SK-N-SH (cell line): ENCODE measurements at regions not wholly inside any gene's neighbourhood (a gene's known extent, or its start where the extent isn't known, plus 50 kb on each side); places are given as distances from the start of the nearest gene placed in this dataset.
A peak's percentile ranks its signal among the peaks of the same experiment; 100 is the strongest.
"Not testable (repeated sequence)": the region's sequence is repeated elsewhere in the genome, so short reads cannot be mapped to it uniquely, and the experiment has no call there.

Source experiments
- CTCF ChIA-PET: fragments of 300-600, 350-600 bp; formaldehyde crosslinking; extraction: SDS; loops from one replicate; lab custom pipeline; 2021; lab: Yijun Ruan, JAX
- POLR2A ChIA-PET: fragments of 350-600 bp; sonication (Branson Sonifier 250); formaldehyde crosslinking; extraction: SDS; loops from one replicate; lab custom pipeline; 2020; ENCODE audit warnings: antibody characterized with exemption, inconsistent platforms; lab: Yijun Ruan, JAX
- DNase-seq: peaks from one replicate; pipeline ENCODE4 v3.0.0; 2012
- H2AFZ ChIP-seq: fragments of 200-600 bp; sonication (generic); 2 replicates; pipeline ENCODE4 v1.8.1; 2016; ENCODE audit warnings: antibody characterized with exemption, mild to moderate bottlenecking, low read depth
- H3F3A ChIP-seq: fragments of 200-600 bp; sonication (generic); replicated peaks from 2 replicates; pipeline ENCODE3; 2016; ENCODE audit warnings: antibody characterized with exemption, mild to moderate bottlenecking; ENCODE audit not compliant: insufficient read depth
- H3K27ac ChIP-seq, 2 experiments: fragments of 200-500 bp in 1 of 2; fragments of 200-600 bp in 1 of 2; sonication (Bioruptor generic) in 1 of 2; sonication (generic), shearing (Covaris generic) in 1 of 2; 2 replicates each; pipeline versions ENCODE4 v1.5.1 to v1.6.1; 2014 to 2016; ENCODE audit warnings: low read depth in 2 of 2, inconsistent platforms in 1 of 2, low read length in 1 of 2, mild to moderate bottlenecking in 1 of 2, mixed read lengths in 1 of 2
- H3K27me3 ChIP-seq: fragments of 200-600 bp; sonication (generic), shearing (Covaris generic); 2 replicates; pipeline ENCODE4 v1.6.1; 2016; ENCODE audit warnings: mixed run types; ENCODE audit not compliant: insufficient read depth
- H3K36me3 ChIP-seq, 2 experiments: fragments of 200-500 bp in 1 of 2; fragments of 200-600 bp in 1 of 2; sonication (Bioruptor generic) in 1 of 2; sonication (generic) in 1 of 2; replicated peaks in 1 of 2; 2 replicates each; pipeline versions ENCODE3 to v1.5.1; 2014 to 2016; ENCODE audit warnings: low read length in 1 of 2, mild to moderate bottlenecking in 1 of 2; ENCODE audit not compliant: insufficient read depth in 2 of 2, control insufficient read depth in 1 of 2
- H3K4me1 ChIP-seq, 2 experiments: fragments of 200-500 bp in 1 of 2; fragments of 200-600 bp in 1 of 2; sonication (Bioruptor generic) in 1 of 2; sonication (generic), shearing (Covaris generic) in 1 of 2; 2 replicates each; pipeline versions ENCODE4 v1.5.1 to v1.6.1; 2014 to 2016; ENCODE audit warnings: low read depth in 1 of 2, low read length in 1 of 2, mixed run types in 1 of 2; ENCODE audit not compliant: insufficient read depth in 2 of 2, control insufficient read depth in 1 of 2
- H3K4me2 ChIP-seq: fragments of 200-600 bp; sonication (generic), shearing (Covaris generic); 2 replicates; pipeline ENCODE4 v1.6.1; 2017; ENCODE audit warnings: mixed run types
- H3K4me3 ChIP-seq, 2 experiments: fragments of 200-500 bp in 1 of 2; fragments of 200-600 bp in 1 of 2; sonication (Bioruptor generic) in 1 of 2; sonication (generic), shearing (Covaris generic) in 1 of 2; 2 replicates each; pipeline versions ENCODE4 v1.5.1 to v1.8.1; 2014 to 2016; ENCODE audit warnings: low read depth in 2 of 2, inconsistent platforms in 1 of 2, low read length in 1 of 2, mild to moderate bottlenecking in 1 of 2, mixed read lengths in 1 of 2, moderate library complexity in 1 of 2
- H3K79me2 ChIP-seq: fragments of 200-600 bp; sonication (generic); 2 replicates; pipeline ENCODE4 v1.8.1; 2017; ENCODE audit warnings: mild to moderate bottlenecking; ENCODE audit not compliant: insufficient read depth
- H3K9ac ChIP-seq: fragments of 200-600 bp; sonication (generic); 2 replicates; pipeline ENCODE4 v1.6.1; 2017; ENCODE audit warnings: mixed run types
- H3K9me2 ChIP-seq: fragments of 200-600 bp; sonication (generic); 2 replicates; pipeline ENCODE4 v1.6.1; 2017; ENCODE audit warnings: mixed run types
- H3K9me3 ChIP-seq: fragments of 200-600 bp; sonication (generic); 2 replicates; pipeline ENCODE4 v1.6.1; 2017; ENCODE audit warnings: mixed run types, mild to moderate bottlenecking, moderate library complexity
- H4K20me1 ChIP-seq: fragments of 200-600 bp; sonication (generic); 2 replicates; pipeline ENCODE4 v1.6.1; 2017; ENCODE audit warnings: mild to moderate bottlenecking, mixed run types; ENCODE audit not compliant: insufficient read depth
- CHD2 ChIP-seq: fragments of 150-350 bp; IDR thresholded peaks from 2 replicates; pipeline ENCODE4 v1.6.1; 2018; ENCODE audit warnings: low read length; ENCODE audit not compliant: partially characterized antibody
- ELF1 ChIP-seq: IDR thresholded peaks from 2 replicates; pipeline ENCODE4 v1.4.0; 2012
- GATA2 ChIP-seq: sonication (generic); formaldehyde crosslinking; IDR thresholded peaks from 2 replicates; pipeline ENCODE4 v1.5.0; 2020; ENCODE audit warnings: mild to moderate bottlenecking, missing genetic modification reagents
- JUND ChIP-seq: IDR thresholded peaks from 2 replicates; pipeline ENCODE4 v1.4.0; 2012
- MAX ChIP-seq: IDR thresholded peaks from 2 replicates; pipeline ENCODE4 v1.4.0; 2012; ENCODE audit warnings: low read depth
- MXI1 ChIP-seq: IDR thresholded peaks from 2 replicates; pipeline ENCODE4 v1.6.1; 2012; ENCODE audit warnings: mild to moderate bottlenecking, low read depth, low read length, improper control_type of control experiment
- NRF1 ChIP-seq: IDR thresholded peaks from 2 replicates; pipeline ENCODE4 v1.6.1; 2012; ENCODE audit warnings: low read depth, mild to moderate bottlenecking, low read length
- RFX5 ChIP-seq: IDR thresholded peaks from 2 replicates; pipeline ENCODE4 v1.6.1; 2012; ENCODE audit warnings: mild to moderate bottlenecking, improper control_type of control experiment, low read length
- TAF1 ChIP-seq: IDR thresholded peaks from 2 replicates; pipeline ENCODE4 v1.6.1; 2012; ENCODE audit warnings: low read depth, mild to moderate bottlenecking, low read length, moderate library complexity, borderline replicate concordance
- TEAD4 ChIP-seq: IDR thresholded peaks from 2 replicates; pipeline ENCODE4 v1.4.0; 2012; ENCODE audit warnings: mild to moderate bottlenecking, borderline replicate concordance; ENCODE audit not compliant: insufficient read depth
- YY1 ChIP-seq: IDR thresholded peaks from 2 replicates; pipeline ENCODE4 v1.4.0; 2012; ENCODE audit warnings: low read depth, mild to moderate bottlenecking
- WGBS: methylation state at CpG from one replicate; pipeline ENCODE4 v1.1.6; 2017; ENCODE audit warnings: low lambda C conversion rate; 5-methylcytosine and 5-hydroxymethylcytosine counted together
- TF ChIP-seq, protein P1 (sequence below): fragments of 200-600 bp; sonication (generic); IDR thresholded peaks from 2 replicates; pipeline ENCODE4 v1.6.1; 2017; ENCODE audit warnings: antibody characterized with exemption, mild to moderate bottlenecking, moderate library complexity

- H3K9ac ChIP-seq, H3K4me3 ChIP-seq, H3K27ac ChIP-seq, H3K36me3 ChIP-seq, H3F3A ChIP-seq, POLR2A ChIA-PET, H2AFZ ChIP-seq, H3K79me2 ChIP-seq, H3K4me2 ChIP-seq, H3K9me2 ChIP-seq, DNase-seq, H3K9me3 ChIP-seq, CTCF ChIA-PET, H4K20me1 ChIP-seq, H3K27me3 ChIP-seq: not testable (repeated sequence)
- peaks cover 0 to 38% of the 10 kb centered on the region in 2 experiments; a peak in 1 of 4 replicates for H3K4me1 ChIP-seq
- WGBS, result 76% methylated on average over 12 of the region's 21 CpGs
Measured at GRCh38 chr16:29194185-29194844, 209.5 kb downstream of the LAT start.

- H4K20me1 ChIP-seq, CTCF ChIA-PET, H3K4me3 ChIP-seq, POLR2A ChIA-PET, H3K9ac ChIP-seq, H3K27me3 ChIP-seq, H3K4me2 ChIP-seq, DNase-seq, H3K9me2 ChIP-seq, H3K27ac ChIP-seq, H3K36me3 ChIP-seq, H3K9me3 ChIP-seq, H3F3A ChIP-seq, H2AFZ ChIP-seq, H3K79me2 ChIP-seq: not testable (repeated sequence)
- 84% methylated on average over 10 of the region's 13 CpGs for WGBS
- peaks cover 0 to 38% of the 10 kb centered on the region in 2 experiments; a peak in 1 of 4 replicates for H3K4me1 ChIP-seq
Measured at GRCh38 chr16:29193634-29194033, 208.8 kb downstream of the LAT start.

GRCh38 chr16:29193248-29193574 lies 208.4 kb downstream of the LAT start:
- H3F3A ChIP-seq, H3K4me2 ChIP-seq, H3K9ac ChIP-seq, H3K4me3 ChIP-seq, H3K36me3 ChIP-seq, DNase-seq, H3K27ac ChIP-seq, H3K79me2 ChIP-seq, H4K20me1 ChIP-seq, H3K27me3 ChIP-seq, H2AFZ ChIP-seq, H3K9me2 ChIP-seq, POLR2A ChIA-PET, CTCF ChIA-PET, H3K9me3 ChIP-seq: not testable (repeated sequence)
- H3K4me1 ChIP-seq, result peaks cover 0 to 38% of the 10 kb centered on the region in 2 experiments; a peak in 1 of 4 replicates
- WGBS, result 87% methylated on average over 14 of the region's 14 CpGs

- no peaks in the 10 kb centered on the region for H3K36me3 ChIP-seq
- DNase-seq, result no peak
- no peaks in the 10 kb centered on the region for H3K27me3 ChIP-seq
- H3F3A ChIP-seq, result no peaks in the 10 kb centered on the region
- no peaks in the 10 kb centered on the region for H3K79me2 ChIP-seq
- peak overlapping the region in 1 of 2 experiments; percentile 34; a peak in 1 of 4 replicates for H3K27ac ChIP-seq
- 84% methylated on average over 7 of the region's 17 CpGs for WGBS
- H2AFZ ChIP-seq, result no peak overlapping the region
- H3K4me1 ChIP-seq, result peaks cover 0 to 38% of the 10 kb centered on the region in 2 experiments; a peak in 1 of 4 replicates
- no peak overlapping the region for H3K4me2 ChIP-seq
- no peaks in the 10 kb centered on the region for H3K9me2 ChIP-seq
- no peak overlapping the region for H3K4me3 ChIP-seq
- H3K9me3 ChIP-seq, result no peaks in the 10 kb centered on the region
- no peaks in the 10 kb centered on the region for H4K20me1 ChIP-seq
- CTCF ChIA-PET, result no interaction called here
- POLR2A ChIA-PET, result no interaction called here
- H3K9ac ChIP-seq, result no peak overlapping the region
- TF ChIP-seq MXI1 (no peak), CHD2 (no peak), TEAD4 (no peak), YY1 (no peak), ELF1 (no peak), TAF1 (no peak), MAX (no peak), NRF1 (no peak), RFX5 (no peak), JUND (no peak), GATA2 (CRISPR knock-in tag) (no peak)
- TF ChIP-seq, protein P1, sequence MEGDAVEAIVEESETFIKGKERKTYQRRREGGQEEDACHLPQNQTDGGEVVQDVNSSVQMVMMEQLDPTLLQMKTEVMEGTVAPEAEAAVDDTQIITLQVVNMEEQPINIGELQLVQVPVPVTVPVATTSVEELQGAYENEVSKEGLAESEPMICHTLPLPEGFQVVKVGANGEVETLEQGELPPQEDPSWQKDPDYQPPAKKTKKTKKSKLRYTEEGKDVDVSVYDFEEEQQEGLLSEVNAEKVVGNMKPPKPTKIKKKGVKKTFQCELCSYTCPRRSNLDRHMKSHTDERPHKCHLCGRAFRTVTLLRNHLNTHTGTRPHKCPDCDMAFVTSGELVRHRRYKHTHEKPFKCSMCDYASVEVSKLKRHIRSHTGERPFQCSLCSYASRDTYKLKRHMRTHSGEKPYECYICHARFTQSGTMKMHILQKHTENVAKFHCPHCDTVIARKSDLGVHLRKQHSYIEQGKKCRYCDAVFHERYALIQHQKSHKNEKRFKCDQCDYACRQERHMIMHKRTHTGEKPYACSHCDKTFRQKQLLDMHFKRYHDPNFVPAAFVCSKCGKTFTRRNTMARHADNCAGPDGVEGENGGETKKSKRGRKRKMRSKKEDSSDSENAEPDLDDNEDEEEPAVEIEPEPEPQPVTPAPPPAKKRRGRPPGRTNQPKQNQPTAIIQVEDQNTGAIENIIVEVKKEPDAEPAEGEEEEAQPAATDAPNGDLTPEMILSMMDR, result no peak; the same call in 1 of the 2 replicates
Measured at GRCh38 chr16:29192329-29193247, 207.7 kb downstream of the LAT start.
